HG02970 (cell line): ENCODE measurements at regions not wholly inside any gene's neighbourhood (a gene's known extent, or its start where the extent isn't known, plus 50 kb on each side); places are given as distances from the start of the nearest gene placed in this dataset.
"Not testable (repeated sequence)": the region's sequence is repeated elsewhere in the genome, so short reads cannot be mapped to it uniquely, and the experiment has no call there.

Experiments
- ATAC-seq: cut with Tn5 transposase; IDR thresholded peaks from one replicate; pipeline ENCODE4 v1.9.1; 2021; ENCODE audit warnings: mild to moderate bottlenecking, moderate library complexity, moderate number of reproducible peaks; ENCODE audit not compliant: unreplicated experiment, low FRiP score

DNA sequence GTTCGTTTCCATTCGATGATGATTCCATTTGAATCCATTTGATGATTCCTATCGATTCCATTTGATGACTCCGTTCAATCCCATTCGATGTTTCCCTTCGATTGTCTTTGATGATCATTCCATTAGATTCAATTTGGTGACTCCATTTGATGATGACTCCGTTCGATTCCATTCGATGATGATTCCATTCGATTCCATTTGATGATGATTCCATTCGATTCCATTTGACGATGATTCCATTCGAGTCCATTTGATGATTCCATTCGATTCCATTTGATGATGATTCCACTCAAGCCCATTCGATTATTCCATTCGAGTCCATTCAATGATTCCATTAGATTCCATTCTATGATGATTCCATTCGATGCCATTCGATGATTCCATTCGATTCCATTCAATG, 2730.6 kb downstream of the RPIA start:
- ATAC-seq, result not testable (repeated sequence)

DNA sequence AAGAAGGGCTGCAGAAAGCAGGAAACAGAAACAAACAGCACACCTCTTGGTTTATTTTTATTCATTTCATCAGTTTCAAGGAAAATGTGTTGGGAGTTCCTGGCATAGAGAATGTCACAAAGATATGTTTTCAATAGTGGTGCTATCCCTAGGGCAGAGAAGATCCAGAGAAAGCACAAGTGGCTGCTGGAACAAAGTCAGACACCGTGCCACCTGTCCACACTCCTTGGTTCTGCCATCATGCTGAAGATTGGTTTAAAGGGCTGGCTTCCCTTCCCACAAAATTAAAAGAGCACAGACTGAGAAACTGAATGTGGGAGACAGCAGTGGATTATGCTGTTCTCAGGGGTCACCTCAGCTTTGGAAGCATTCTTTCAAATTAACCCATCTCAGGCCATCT, 2735.7 kb downstream of the RPIA start:
- ATAC-seq, result not testable (repeated sequence)

GRCh38 chr2:91441932-91442245, 2750.4 kb downstream of the RPIA start:
- ATAC-seq, result not testable (repeated sequence)

DNA sequence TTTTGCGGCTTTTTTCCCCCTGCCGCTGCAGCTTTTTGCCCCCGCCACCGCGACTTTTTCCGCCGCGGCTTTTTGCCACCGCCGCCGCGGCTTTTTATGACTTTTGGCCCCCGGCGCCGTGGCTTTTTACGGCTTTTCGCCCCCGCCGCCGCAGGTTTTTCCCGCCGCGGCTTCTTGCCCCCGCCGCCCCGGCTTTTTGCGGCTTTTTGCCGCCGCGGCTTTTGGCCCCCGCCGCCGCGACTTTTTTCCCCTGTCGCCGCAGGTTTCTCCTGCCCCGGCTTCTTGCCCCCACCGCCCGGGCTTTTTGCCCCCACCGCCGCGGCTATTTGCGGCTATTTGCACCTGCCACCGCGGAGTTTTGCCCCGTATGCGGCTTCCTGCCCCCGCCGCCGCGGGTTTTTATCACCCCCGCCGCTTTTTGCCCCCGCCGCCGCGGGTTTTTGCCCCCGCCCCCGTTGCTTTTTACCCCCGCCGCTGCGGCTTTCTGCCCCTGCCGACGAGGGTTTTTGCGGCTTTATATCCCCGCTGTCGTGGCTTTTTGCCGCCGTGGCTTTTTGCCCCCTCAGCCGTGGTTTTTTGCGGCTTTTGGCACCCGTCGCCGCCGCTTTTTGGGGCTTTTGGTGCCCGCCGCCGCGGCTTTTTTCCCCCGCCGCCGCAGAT, 2750.9 kb downstream of the RPIA start:
- ATAC-seq, result no peak

DNA sequence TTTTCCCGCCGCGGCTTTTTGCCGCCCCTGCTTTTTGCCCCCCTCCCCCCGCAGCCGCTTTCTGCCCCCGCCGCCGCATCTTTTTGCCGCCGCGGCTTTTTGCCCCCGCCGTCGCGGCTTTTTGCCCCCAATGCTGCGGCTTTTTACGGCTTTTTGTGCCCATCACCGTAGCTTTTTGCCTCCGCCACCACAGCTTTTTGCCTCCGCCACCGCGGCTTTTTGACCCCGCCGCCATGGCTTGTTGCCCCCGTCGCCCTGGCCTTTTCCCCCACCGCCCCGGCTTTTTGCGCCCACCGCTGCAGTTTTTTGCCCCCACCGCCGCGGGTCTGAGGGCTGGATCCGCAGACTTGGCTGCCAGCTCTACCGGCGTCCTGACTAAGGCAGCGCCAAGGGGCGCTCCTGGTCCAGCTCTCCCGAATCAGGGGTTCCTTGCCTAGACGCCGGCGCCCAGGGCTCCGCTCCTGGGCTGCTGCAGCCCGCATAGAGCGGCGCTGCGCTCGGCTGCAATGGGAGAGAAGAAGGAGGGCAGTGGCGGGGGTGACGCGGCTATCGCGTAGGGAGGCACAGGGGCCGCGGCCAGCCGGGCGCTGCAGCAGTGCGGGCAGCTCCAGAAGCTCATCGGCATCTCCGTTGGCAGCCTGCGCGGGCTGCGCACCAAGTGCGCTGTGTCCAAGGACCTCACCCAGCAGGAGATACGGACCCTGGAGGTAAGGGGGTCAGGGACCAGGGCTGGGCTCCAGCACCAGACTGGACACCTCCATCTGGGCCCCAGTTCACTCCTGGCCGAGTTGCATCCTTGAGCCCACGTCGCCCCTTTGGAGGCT, 2751.6 kb downstream of the RPIA start:
- ATAC-seq, result not testable (repeated sequence)

DNA sequence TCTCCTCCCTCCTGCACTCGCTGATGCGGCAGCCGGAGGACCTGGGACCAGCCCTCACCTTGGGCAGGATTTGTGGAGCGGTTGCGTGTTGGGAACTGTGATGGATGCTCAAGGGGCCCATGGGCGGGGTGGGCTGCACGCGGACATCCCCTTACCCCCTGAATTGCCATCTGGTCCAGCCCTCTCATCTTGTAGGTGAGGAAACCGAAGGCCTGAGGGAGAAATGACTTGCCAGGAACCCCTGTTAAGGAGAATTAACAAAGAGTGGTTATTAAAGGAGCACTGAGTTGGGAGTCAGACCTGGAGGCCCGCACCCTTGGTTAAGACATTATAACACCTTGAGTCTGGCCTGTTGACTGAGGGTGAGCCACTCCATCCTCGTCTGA, 2752.2 kb downstream of the RPIA start:
- not testable (repeated sequence) for ATAC-seq

- not testable (repeated sequence) for ATAC-seq
These were observed 2754.2 kb downstream of the RPIA start for GRCh38 chr2:91445705-91446104.

DNA sequence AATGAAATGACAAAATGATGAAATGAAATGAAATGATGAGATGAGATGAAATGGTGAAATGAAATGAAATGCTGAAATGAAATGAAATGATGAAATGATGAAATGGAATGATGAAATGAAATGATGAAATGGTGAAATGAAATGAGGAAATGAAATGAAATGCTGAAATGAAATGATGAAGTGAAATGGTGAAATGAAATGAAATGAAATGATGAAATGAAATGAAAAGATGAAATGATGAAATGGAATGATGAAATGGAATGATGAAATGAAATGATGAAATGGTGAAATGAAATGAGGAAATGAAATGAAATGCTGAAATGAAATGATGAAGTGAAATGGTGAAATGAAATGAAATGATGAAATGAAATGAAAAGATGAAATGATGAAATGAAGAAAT, 2755.0 kb downstream of the RPIA start:
- not testable (repeated sequence) for ATAC-seq

GRCh38 chr2:91446915-91447314, 2755.4 kb downstream of the RPIA start:
- ATAC-seq, result not testable (repeated sequence)

DNA sequence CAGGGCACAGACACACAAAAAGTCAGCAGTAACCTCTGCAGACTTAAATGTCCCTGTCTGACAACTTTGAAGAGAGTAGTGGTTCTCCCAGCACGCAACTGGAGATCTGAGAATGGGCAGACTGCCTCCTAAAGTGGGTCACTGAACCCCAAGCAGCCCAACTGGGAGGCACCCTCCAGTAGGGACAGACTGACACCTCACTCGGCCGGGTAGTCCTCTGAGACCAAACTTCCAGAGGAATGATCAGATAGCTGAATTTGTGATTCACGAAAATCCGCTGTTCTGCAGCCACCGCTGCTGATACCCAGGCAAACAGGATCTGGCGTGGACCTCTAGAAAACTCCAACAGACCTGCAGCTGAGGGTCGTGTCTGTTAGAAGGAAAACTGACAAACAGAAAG, 2756.0 kb downstream of the RPIA start:
- ATAC-seq, result not testable (repeated sequence)

- not testable (repeated sequence) for ATAC-seq
These were observed 2770.8 kb downstream of the RPIA start for GRCh38 chr2:91462292-91462691.

- ATAC-seq, result not testable (repeated sequence)
These were observed 2771.5 kb downstream of the RPIA start for GRCh38 chr2:91463007-91463406.

GRCh38 chr2:91466780-91467363, 2775.4 kb downstream of the RPIA start:
- ATAC-seq, result not testable (repeated sequence)

GRCh38 chr2:91476244-91476935, 2784.9 kb downstream of the RPIA start:
- not testable (repeated sequence) for ATAC-seq

GRCh38 chr2:91476936-91477246, 2785.4 kb downstream of the RPIA start:
- ATAC-seq, result not testable (repeated sequence)

DNA sequence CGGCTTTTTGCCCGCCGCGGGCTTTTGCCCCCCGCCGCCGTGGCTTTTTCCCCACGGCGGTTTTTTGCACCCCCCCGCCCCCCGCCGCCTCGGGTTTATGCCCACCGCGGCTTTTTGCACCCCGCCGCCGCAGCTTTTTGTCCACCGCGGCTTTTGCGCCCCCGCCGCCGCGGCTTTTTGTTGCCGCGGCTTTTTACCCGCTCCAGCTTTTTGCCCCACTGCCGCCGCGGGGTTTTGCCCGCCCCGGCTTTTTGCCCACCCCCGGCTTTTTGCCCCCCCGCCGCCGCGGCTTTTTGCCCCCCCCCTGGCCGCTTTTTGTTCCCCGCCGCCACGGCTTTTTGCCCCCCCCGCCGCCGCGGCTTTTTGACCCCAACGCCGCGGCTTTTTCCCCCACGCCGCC, 2785.8 kb downstream of the RPIA start:
- ATAC-seq, result not testable (repeated sequence)

- no peak for ATAC-seq
These were observed 2786.5 kb downstream of the RPIA start for GRCh38 chr2:91477731-91478672.

- ATAC-seq, result not testable (repeated sequence)
These were observed 2787.6 kb downstream of the RPIA start for GRCh38 chr2:91478851-91479718.

DNA sequence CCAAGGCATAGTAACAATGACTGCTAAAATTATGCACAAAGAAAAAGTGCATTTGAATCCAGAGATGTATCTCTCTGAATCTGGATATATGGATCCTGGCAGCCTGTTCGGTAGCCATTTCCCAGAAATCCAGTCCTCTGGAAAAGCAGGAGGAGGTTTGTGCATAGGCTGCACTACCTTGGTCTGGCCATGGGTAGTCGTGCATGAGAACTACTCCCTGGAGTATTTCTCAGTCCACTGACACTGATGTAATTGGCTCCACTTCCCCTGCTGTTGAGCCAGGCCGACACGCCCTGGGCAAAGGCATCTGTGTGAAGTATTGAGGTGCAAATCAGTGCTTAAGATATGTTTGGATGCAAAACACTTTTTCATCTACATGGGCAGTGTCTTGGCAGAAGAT, 2793.8 kb downstream of the RPIA start:
- ATAC-seq, result not testable (repeated sequence)
